ENCODE measurements at regions not wholly inside any gene's neighbourhood (a gene's known extent, or its start where the extent isn't known, plus 50 kb on each side); places are given as distances from the start of the nearest gene placed in this dataset.

DNA sequence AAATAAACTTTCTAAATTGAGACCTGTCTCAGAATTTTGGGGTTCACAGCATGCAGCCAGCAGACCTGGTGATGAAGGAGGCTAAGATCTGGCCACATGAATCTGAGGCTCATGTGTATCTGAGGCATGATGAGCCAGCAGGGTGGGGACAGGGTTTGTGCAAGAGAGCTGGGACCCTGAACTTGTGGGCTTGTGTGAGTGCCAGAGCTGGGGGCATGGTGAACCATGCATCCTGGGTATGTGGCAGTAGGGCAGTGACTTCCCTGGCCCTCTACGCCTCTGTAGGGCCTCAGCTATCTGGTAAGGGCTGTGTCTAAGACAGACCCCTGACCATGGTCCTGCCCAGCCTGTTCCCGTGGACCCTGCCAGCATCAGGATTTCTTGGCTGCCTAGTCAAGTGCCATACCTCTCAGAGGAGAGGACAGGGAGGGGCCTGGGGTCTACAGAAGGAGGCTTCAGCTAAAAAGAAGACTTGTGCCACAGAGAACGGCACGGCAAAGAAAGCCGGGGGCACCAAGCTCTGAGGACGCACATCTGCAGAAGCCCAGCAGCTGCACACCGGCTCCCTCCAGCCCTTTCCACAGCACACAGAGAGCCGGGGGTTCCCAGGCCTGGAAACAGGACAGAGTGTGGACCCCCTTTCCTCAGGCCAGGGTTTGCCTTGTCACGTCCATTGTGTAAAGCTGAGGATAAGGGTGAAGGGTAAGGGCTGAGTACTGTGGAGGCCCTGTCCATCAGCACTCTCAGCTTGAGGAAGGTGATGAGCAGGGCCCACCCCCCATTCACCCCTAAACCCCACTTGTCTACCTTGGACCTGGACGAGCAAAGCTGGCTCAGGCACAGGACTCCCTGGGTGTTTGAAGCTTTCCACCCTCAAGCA, 130.1 kb downstream of the MRPL36 start:
- TF ChIP-seq, protein P1, sequence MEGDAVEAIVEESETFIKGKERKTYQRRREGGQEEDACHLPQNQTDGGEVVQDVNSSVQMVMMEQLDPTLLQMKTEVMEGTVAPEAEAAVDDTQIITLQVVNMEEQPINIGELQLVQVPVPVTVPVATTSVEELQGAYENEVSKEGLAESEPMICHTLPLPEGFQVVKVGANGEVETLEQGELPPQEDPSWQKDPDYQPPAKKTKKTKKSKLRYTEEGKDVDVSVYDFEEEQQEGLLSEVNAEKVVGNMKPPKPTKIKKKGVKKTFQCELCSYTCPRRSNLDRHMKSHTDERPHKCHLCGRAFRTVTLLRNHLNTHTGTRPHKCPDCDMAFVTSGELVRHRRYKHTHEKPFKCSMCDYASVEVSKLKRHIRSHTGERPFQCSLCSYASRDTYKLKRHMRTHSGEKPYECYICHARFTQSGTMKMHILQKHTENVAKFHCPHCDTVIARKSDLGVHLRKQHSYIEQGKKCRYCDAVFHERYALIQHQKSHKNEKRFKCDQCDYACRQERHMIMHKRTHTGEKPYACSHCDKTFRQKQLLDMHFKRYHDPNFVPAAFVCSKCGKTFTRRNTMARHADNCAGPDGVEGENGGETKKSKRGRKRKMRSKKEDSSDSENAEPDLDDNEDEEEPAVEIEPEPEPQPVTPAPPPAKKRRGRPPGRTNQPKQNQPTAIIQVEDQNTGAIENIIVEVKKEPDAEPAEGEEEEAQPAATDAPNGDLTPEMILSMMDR (IDR thresholded peaks at IDR 0.05; ENCODE audit: insufficient read depth, low read length, poor library complexity, severe bottlenecking) = no peak
- TF ChIP-seq EZH2phosphoT487 (conservative IDR thresholded peaks at IDR 0.05; ENCODE audit: low read length) = no peak
